OCI-LY3 (cell line): ENCODE measurements at regions not wholly inside any gene's neighbourhood (a gene's known extent, or its start where the extent isn't known, plus 50 kb on each side); places are given as distances from the start of the nearest gene placed in this dataset.

ENCODE experiments used
- H2AFZ ChIP-seq: fragments of 200-600, 300-600 bp; shearing (Covaris generic); 2 replicates; pipeline ENCODE4 v1.6.0; 2014; ENCODE audit warnings: antibody characterized with exemption, low read depth, low read length
- H3K27ac ChIP-seq: fragments of 200-600, 300-600 bp; sonication (generic); 2 replicates; pipeline ENCODE4 v1.5.1; 2014; ENCODE audit warnings: mild to moderate bottlenecking, low read length, moderate library complexity, mixed read lengths
- H3K27me3 ChIP-seq: fragments of 200-600, 300-600 bp; sonication (generic); 2 replicates; pipeline ENCODE4 v1.6.1; 2014; ENCODE audit warnings: low read depth, low read length, mixed read lengths
- H3K36me3 ChIP-seq: fragments of 200-600, 300-600 bp; sonication (generic); replicated peaks from 2 replicates; pipeline ENCODE3; 2014; ENCODE audit warnings: low read depth, low read length, mixed read lengths
- H3K4me1 ChIP-seq: fragments of 300-600, 200-600 bp; sonication (generic); 2 replicates; pipeline ENCODE4 v1.6.1; 2014; ENCODE audit warnings: low read length, mixed read lengths
- H3K4me2 ChIP-seq: fragments of 200-600, 300-600 bp; sonication (generic); 2 replicates; pipeline ENCODE4 v1.6.1; 2014; ENCODE audit warnings: low read length, mixed read lengths
- H3K4me3 ChIP-seq: fragments of 300-600, 200-600 bp; sonication (generic); 2 replicates; pipeline ENCODE4 v1.5.1; 2014; ENCODE audit warnings: antibody characterized with exemption, mild to moderate bottlenecking, low read length, moderate library complexity
- H3K79me2 ChIP-seq: fragments of 300-600, 200-600 bp; shearing (Covaris generic); 2 replicates; pipeline ENCODE4 v1.6.1; 2014; ENCODE audit warnings: mild to moderate bottlenecking, low read length, mixed read lengths
- H3K9ac ChIP-seq: fragments of 300-600, 200-600 bp; shearing (Covaris generic); 2 replicates; pipeline ENCODE4 v1.6.0; 2014; ENCODE audit warnings: mild to moderate bottlenecking, low read length, moderate library complexity
- H3K9me3 ChIP-seq: fragments of 200-600, 300-600 bp; shearing (Covaris generic); 2 replicates; pipeline ENCODE4 v1.6.1; 2014; ENCODE audit warnings: low read length, mixed read lengths; ENCODE audit not compliant: insufficient read depth
- H4K20me1 ChIP-seq: fragments of 200-600, 300-600 bp; sonication (generic); 2 replicates; pipeline ENCODE4 v1.6.1; 2016; ENCODE audit warnings: low read length, mixed read lengths; ENCODE audit not compliant: insufficient read depth
- CTCF ChIP-seq: fragments of 200-600, 300-600 bp; sonication (generic); IDR thresholded peaks from 2 replicates; pipeline ENCODE4 v1.5.1; 2014; ENCODE audit warnings: antibody characterized with exemption, low read length, low read depth
- EZH2phosphoT487 ChIP-seq: fragments of 200-600 bp; shearing (Covaris generic); IDR thresholded peaks from 2 replicates; pipeline ENCODE4 v1.6.1; 2018; ENCODE audit warnings: antibody characterized with exemption, mixed run types, low read depth

GRCh38 chr14:65279510-65279909 lies 133.0 kb upstream of the FUT8 start:
- no peaks in the 10 kb centered on the region for H3K9me3 ChIP-seq
- no peak overlapping the region for H3K4me3 ChIP-seq
- no peaks in the 10 kb centered on the region for H3K36me3 ChIP-seq
- no peaks in the 10 kb centered on the region for H3K27me3 ChIP-seq
- TF ChIP-seq EZH2phosphoT487 (no peak), CTCF (no peak)
- H4K20me1 ChIP-seq, result no peaks in the 10 kb centered on the region
- H3K4me2 ChIP-seq, result no peak overlapping the region
- H3K4me1 ChIP-seq, result peaks cover 20% of the 10 kb centered on the region
- H3K27ac ChIP-seq, result no peak overlapping the region
- no peak overlapping the region for H3K9ac ChIP-seq
- H3K79me2 ChIP-seq, result no peaks in the 10 kb centered on the region
- no peak overlapping the region for H2AFZ ChIP-seq

GRCh38 chr14:65279958-65280357 lies 132.6 kb upstream of the FUT8 start:
- Histone ChIP-seq H3K79me2 (no peaks in the 10 kb centered on the region), H4K20me1 (no peaks in the 10 kb centered on the region), H3K4me1 (peaks cover 20% of the 10 kb centered on the region), H2AFZ (no peak overlapping the region), H3K9me3 (no peaks in the 10 kb centered on the region), H3K36me3 (no peaks in the 10 kb centered on the region), H3K27me3 (no peaks in the 10 kb centered on the region; the same call in 1 of the 2 replicates), H3K4me3 (no peak overlapping the region), H3K27ac (no peak overlapping the region), H3K4me2 (no peak overlapping the region), H3K9ac (no peak overlapping the region)
- no peak for TF ChIP-seq CTCF
- TF ChIP-seq EZH2phosphoT487, result no peak

- H3K36me3 ChIP-seq, result no peaks in the 10 kb centered on the region
- H3K9ac ChIP-seq, result no peak overlapping the region
- TF ChIP-seq CTCF (no peak), EZH2phosphoT487 (no peak)
- peaks cover 16% of the 10 kb centered on the region for H3K4me1 ChIP-seq
- H3K4me3 ChIP-seq, result no peak overlapping the region
- H2AFZ ChIP-seq, result no peak overlapping the region
- H3K9me3 ChIP-seq, result no peaks in the 10 kb centered on the region
- no peaks in the 10 kb centered on the region for H3K79me2 ChIP-seq
- H3K27ac ChIP-seq, result no peak overlapping the region
- H3K4me2 ChIP-seq, result no peak overlapping the region
- H4K20me1 ChIP-seq, result no peaks in the 10 kb centered on the region
- H3K27me3 ChIP-seq, result peaks cover 3% of the 10 kb centered on the region; the same call in 1 of the 2 replicates
Measured at GRCh38 chr14:65280653-65281052, 131.9 kb upstream of the FUT8 start.

GRCh38 chr14:65281991-65282895 lies 130.3 kb upstream of the FUT8 start:
- peak overlapping the region; percentile 74 for H3K4me3 ChIP-seq
- peak overlapping the region; percentile 15 for H3K9ac ChIP-seq

More at GRCh38 chr14:65281991-65282895, 130.3 kb upstream of the FUT8 start:
- Histone ChIP-seq H3K4me2 (peak overlapping the region; percentile 86), H3K9me3 (no peaks in the 10 kb centered on the region), H3K27me3 (peaks cover 7% of the 10 kb centered on the region), H3K4me1 (peaks cover 19% of the 10 kb centered on the region), H4K20me1 (no peaks in the 10 kb centered on the region), H3K36me3 (no peaks in the 10 kb centered on the region), H3K79me2 (no peaks in the 10 kb centered on the region), H2AFZ (peak overlapping the region; percentile 94), H3K27ac (no peak overlapping the region)
- TF ChIP-seq EZH2phosphoT487, result no peak
- TF ChIP-seq CTCF, result no peak
